Cardiac septum (tissue), 1 donor: ENCODE measurements at regions not wholly inside any gene's neighbourhood (a gene's known extent, or its start where the extent isn't known, plus 50 kb on each side); places are given as distances from the start of the nearest gene placed in this dataset.

ENCODE experiments used
- DNase-seq: peaks from one replicate; pipeline ENCODE4 v3.0.0-alpha.2; 2020; ENCODE audit warnings: low spot score
- intact Hi-C: fragments of 100-400 bp; cut with DNase I; formaldehyde crosslinking; loops from one replicate; pipeline ENCODE4 v1.14.0; 2022
- donor health status: DM: no; HTN: no; CAD: no.

DNA sequence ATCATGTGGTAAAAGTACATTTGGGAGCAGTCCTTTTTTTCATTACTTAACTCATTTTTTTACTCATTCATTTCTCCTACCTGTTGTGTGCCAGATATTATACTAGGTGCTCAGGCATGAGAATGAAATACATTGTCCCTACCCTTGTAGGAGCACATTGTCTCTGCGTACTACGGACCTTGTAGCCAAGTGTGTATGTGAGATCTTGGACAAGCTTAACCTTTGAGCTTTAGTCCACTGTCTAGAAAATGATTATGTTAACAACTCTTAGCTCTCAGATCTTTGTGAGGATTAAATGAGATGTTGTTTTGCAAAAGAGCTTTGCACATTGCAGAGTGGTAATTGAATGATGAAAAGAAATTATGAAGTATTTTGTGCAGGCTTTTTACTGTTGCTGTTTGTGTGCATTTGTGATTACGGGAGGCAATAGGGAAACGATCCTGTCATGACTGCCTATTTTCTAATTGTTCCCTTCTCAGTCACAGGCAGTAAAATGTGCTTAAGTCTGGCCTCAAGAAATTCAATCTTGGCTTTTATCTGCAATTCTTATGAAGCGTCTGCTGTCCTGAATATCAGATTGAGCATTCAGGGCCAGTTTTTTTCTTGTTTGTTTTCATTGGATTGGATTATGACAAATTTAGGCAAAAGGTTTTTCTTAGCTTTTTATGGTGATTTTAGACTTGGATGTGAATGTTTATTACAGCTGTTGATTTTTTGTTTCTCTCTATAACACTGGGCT is 447.7 kb downstream of the PDZRN4 start:
- intact Hi-C loops: no loop called here
- no peak for DNase-seq

DNA sequence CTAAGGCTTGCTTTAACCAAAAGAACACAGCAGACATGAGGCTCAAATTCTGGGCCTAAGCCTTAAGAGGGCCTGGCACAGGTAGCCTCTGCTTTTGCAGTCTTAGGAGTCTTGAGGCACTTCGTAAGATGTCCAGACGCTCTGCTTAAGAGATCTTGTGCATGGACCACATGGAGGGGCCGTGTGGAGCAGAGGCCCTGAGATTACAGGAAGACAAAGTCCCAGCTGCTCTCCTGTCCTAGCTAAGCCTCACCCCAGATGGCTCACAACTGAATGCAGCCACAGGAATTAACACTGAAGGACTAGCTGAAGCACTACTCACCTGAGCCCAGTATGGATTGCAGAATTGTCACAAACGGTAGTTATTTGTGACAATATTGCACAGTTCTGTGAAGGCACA is 446.0 kb downstream of the PDZRN4 start:
- intact Hi-C loops: no loop called here
- no peak for DNase-seq

DNA sequence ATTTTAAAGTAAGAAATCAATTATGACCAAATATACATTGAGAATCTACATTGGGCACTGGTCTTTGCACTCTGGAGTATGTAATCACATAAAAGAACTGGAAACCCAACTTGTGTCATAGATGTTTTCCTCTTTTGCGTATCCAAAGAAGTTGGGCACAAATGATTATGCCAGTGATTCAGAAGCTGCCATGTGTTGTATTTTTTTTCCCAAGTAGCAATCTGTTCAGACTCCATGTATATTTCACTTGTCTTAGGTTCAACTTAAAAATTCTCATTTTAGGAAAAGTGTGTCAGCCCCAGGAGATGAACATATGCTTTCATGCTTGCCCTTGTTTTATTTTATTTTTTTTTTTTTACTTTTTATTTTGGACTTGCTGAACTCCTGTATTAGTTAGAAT is 441.5 kb downstream of the PDZRN4 start:
- intact Hi-C loops: no loop called here
- no peak for DNase-seq

DNA sequence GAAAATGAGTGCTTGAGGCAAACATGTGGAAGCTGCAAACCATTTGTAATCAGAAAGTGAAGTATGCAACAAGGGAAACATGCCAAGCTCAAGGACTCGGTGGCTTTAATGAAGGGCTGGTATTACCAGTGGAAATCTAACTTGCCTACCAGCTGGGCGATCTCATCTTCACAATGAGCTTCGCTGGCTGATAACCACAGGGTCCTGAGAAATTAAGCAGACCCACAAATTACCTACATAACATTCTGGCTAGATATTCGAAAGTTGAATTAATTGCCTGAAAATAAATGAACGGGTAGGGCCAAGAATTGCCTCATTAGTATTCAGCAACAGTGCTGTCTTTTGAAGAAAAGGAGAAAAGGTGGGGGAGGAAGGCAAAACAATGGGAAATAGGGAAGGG is 439.4 kb downstream of the PDZRN4 start:
- no peak for DNase-seq
- intact Hi-C loops: no loop called here

DNA sequence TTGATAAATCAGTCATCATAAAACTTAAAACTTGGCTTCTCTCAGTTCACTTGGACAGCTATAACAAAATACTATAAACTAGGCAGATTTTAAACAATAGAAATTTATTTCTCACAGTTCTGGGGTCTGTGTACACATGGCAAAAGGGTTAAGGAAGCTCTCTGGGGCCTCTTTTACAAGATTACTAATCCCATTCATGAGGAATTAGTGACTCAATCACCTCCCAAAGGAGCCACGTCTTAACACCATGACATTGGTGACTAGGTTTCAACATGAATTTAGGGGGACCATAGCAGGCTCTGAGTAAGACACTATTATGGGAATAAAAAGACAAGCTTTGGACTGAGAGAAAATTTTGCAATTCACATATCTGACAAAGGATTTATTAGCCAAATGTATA is 436.5 kb downstream of the PDZRN4 start:
- DNase-seq: no peak
- intact Hi-C loops: no loop called here
